ENCODE measurements at regions not wholly inside any gene's neighbourhood (a gene's known extent, or its start where the extent isn't known, plus 50 kb on each side); places are given as distances from the start of the nearest gene placed in this dataset.

GRCh38 chr1:199716729-199717128 lies 310.8 kb upstream of the NR5A2 start:
- TF ChIP-seq CTCF (IDR thresholded peaks at IDR 0.05; ENCODE audit: low read length) (no peak), EZH2 (IDR thresholded peaks at IDR 0.05; ENCODE audit: borderline replicate concordance, low read length) (no peak)

All from OCI-LY1 (cell line).